ENCODE measurements at regions not wholly inside any gene's neighbourhood (a gene's known extent, or its start where the extent isn't known, plus 50 kb on each side); places are given as distances from the start of the nearest gene placed in this dataset.

Small RNAs in the stretch of these regions (microRNA-seq; reads per million reads assigned to microRNA genes)
- gene MIR3974, result 0 reads per million in 2 donors
